BJ (cell line): ENCODE measurements at regions not wholly inside any gene's neighbourhood (a gene's known extent, or its start where the extent isn't known, plus 50 kb on each side); places are given as distances from the start of the nearest gene placed in this dataset.

Experiments used
- CTCF ChIA-PET: fragments of 350-600 bp; formaldehyde crosslinking; extraction: SDS; loops from one replicate; lab custom pipeline; 2021; ENCODE audit warnings: antibody characterized with exemption, inconsistent platforms; lab: Yijun Ruan, JAX
- POLR2A ChIA-PET: fragments of 300-600 bp; sonication (Branson Sonifier 250); formaldehyde crosslinking; extraction: SDS; loops from one replicate; lab custom pipeline; 2021; ENCODE audit warnings: antibody characterized with exemption; lab: Charles Lee
- DNase-seq: peaks from one replicate; pipeline ENCODE4 v3.0.0-alpha.2; 2011; ENCODE audit warnings: low read depth
- H3K27me3 ChIP-seq: 2 replicates; pipeline ENCODE4 v1.6.0; 2011; ENCODE audit warnings: low read length; ENCODE audit not compliant: control insufficient read depth, insufficient read depth
- H3K36me3 ChIP-seq: 2 replicates; pipeline ENCODE4 v1.5.1; 2011; ENCODE audit warnings: low read length; ENCODE audit not compliant: control insufficient read depth, insufficient read depth
- H3K4me3 ChIP-seq: 2 replicates; pipeline ENCODE4 v1.5.1; 2011; ENCODE audit warnings: low read depth, mild to moderate bottlenecking, control low read depth, low read length
- TF ChIP-seq, protein P1 (sequence below): IDR thresholded peaks from 2 replicates; pipeline ENCODE4 v1.5.1; 2011; ENCODE audit warnings: low read depth, mild to moderate bottlenecking, control low read depth, inconsistent platforms, low read length, moderate library complexity; ENCODE audit not compliant: insufficient read depth

DNA sequence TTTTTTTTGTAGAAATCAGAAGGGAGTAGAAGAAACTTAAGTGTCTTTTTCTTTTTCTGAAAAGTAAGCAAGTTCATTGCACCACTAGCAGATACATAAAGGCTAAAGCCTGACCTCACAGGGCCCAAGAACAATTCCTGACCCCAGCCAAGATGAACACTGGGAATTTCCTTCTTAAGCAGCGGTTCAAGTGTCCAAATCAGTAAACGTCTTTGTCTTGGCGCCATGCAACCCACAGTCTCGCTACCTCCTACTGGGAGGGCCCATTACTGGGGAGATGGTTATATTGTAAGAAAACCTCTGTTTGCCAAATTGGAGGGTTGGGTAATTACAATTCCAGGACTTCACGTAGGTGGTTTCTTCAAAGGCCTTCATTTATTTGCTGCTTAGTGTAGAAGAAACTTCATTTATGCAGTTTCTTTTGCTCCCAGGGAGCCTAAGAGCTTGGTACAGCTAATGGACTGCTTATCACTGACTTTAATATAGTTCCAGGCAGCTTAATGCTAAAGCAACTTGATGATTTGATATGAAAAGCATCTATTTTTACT, 58.3 kb upstream of the ADRB1 start:
- Histone ChIP-seq H3K4me3 (no peak overlapping the region), H3K27me3 (peaks cover 2% of the 10 kb centered on the region), H3K36me3 (no peaks in the 10 kb centered on the region)
- TF ChIP-seq, protein P1, sequence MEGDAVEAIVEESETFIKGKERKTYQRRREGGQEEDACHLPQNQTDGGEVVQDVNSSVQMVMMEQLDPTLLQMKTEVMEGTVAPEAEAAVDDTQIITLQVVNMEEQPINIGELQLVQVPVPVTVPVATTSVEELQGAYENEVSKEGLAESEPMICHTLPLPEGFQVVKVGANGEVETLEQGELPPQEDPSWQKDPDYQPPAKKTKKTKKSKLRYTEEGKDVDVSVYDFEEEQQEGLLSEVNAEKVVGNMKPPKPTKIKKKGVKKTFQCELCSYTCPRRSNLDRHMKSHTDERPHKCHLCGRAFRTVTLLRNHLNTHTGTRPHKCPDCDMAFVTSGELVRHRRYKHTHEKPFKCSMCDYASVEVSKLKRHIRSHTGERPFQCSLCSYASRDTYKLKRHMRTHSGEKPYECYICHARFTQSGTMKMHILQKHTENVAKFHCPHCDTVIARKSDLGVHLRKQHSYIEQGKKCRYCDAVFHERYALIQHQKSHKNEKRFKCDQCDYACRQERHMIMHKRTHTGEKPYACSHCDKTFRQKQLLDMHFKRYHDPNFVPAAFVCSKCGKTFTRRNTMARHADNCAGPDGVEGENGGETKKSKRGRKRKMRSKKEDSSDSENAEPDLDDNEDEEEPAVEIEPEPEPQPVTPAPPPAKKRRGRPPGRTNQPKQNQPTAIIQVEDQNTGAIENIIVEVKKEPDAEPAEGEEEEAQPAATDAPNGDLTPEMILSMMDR, result no peak
- ChIA-PET POLR2A (no interaction called here), CTCF (no interaction called here)
- DNase-seq, result no peak

DNA sequence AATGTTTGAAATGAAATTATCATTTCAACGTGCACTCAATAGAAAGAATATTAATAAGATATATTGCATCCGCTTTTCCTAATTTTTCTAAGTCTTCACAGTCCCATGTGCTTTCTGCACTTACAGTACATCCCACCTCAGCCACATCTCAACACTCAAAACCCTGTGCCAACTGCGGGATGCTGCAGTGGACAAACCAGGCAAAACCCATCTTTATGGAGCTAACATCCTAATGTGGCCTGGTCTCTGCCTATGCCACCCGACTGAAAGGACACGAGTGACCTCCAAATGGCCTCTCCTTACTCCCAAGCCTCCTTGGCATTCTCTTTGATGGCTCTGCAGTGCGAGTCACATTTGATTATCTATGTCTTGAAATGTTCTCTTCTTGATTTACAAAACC, 57.4 kb upstream of the ADRB1 start:
- DNase-seq, result no peak
- no peak overlapping the region for H3K4me3 ChIP-seq
- H3K36me3 ChIP-seq, result no peaks in the 10 kb centered on the region
- TF ChIP-seq, protein P1, result no peak
- H3K27me3 ChIP-seq, result peaks cover 2% of the 10 kb centered on the region
- POLR2A ChIA-PET, result no interaction called here
- CTCF ChIA-PET, result no interaction called here

DNA sequence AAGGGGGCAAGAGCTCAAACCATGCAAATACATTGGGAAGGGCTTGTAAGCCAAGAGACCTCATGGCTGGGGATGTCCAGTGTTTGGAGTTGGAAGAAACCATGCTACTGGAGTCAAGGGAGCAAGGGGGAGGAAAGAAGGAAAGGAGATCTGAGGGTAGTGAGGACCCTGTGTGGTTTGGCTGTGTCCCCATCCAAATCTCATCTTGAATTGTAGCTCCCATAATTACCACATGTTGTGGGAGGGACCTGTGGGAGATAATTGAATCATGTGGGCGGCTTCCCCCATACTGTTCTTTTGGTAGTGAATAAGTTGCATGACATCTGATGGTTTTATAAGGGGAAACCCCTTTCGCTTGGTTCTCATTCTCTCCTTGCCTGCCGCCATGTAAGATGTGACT, 56.5 kb upstream of the ADRB1 start:
- POLR2A ChIA-PET, result no interaction called here
- Histone ChIP-seq H3K27me3 (peaks cover 2% of the 10 kb centered on the region), H3K36me3 (no peaks in the 10 kb centered on the region), H3K4me3 (no peak overlapping the region)
- TF ChIP-seq, protein P1, result no peak
- CTCF ChIA-PET, result no interaction called here
- DNase-seq, result no peak

DNA sequence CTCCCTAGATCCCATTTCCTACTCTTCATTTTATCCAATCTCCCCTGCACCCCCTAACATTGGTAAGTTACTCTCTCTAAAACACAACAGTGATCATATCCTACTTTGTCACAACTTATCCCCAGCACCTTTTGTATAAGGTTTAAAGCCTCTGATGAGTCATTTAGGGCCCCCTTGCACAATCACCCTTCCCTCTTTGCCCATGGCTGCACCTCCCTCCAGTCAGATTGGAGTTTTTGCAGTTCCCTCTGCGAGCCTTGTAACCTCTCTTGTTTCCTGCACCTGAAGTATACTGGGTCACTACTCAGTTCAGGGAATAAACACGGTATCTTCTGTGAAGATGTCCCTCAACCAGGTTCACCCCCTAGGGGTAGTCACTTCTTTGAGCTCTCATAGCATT, 55.9 kb upstream of the ADRB1 start:
- ChIA-PET POLR2A (no interaction called here), CTCF (no interaction called here)
- DNase-seq, result no peak
- Histone ChIP-seq H3K36me3 (no peaks in the 10 kb centered on the region), H3K4me3 (no peak overlapping the region), H3K27me3 (peaks cover 6% of the 10 kb centered on the region)
- TF ChIP-seq, protein P1, result no peak

DNA sequence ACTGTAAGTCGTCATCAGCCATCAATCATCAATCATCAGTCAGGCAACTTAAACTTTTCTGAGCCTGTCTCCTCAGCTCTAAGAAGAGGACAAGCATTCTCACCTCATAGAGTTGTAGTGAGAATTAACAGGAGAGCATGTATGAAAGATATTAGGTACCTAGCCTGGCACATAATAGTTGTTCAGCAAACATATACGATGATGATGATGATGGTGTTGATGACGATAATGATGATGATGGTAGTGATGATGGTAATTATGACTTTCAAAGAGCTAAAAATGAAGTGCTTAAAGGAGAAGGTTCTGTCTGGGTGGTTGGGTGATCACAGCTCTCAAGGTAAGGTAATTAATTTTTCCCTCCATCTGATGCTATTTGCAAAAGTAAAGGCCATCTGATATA, 55.1 kb upstream of the ADRB1 start:
- peaks cover 6% of the 10 kb centered on the region for H3K27me3 ChIP-seq
- ChIA-PET CTCF (no interaction called here), POLR2A (no interaction called here)
- H3K4me3 ChIP-seq, result no peak overlapping the region
- TF ChIP-seq, protein P1, result no peak
- DNase-seq, result no peak
- no peaks in the 10 kb centered on the region for H3K36me3 ChIP-seq
